NK-92 (cell line): ENCODE measurements at regions not wholly inside any gene's neighbourhood (a gene's known extent, or its start where the extent isn't known, plus 50 kb on each side); places are given as distances from the start of the nearest gene placed in this dataset.

Experiments used
- DNase-seq: peaks from one replicate; lab custom pipeline; 2025; ENCODE audit not compliant: unreplicated experiment; lab: John Stamatoyannopoulos, UW

DNA sequence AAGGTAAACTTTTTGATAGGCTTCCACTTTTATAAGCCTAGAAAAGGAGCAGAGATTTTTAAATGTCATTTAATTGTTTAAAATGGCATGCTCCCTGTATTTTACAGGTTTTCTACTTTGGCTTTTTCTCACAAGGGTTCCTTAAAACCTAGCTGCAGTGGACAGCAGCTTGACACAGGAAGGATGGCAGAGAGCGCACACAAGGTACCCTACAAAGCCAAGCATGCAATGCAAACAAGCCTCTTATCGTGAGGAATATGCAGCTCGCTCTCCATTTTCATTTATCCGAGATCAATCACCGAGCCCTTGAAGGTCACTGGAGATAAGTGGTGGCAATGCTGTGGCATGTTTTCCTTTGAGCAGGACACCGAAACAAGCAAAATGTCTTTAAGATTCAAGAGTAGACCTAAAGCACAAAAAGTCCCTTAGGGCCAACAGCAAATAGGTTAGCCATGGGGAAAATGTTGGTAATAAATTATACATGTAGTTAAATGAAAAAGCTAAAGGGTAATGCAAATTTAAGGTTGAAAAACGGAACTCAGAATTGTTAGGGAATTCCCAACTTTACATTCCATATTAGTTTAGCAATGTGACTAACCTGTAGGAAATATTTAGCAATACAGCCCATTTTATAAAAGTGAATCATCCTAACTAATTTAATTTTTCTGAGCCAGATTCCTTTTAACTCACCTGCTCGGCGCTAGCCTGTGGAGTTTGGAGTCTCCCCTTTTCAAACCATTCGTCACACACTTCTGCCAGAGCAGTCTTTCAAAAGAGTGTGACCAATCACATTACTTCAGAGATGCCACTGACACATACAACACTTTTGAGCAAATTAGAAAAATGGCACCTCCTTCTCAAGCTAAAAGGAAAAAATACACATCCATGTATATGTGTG, 337.9 kb upstream of the PKDCC start:
- DNase-seq: no peak

DNA sequence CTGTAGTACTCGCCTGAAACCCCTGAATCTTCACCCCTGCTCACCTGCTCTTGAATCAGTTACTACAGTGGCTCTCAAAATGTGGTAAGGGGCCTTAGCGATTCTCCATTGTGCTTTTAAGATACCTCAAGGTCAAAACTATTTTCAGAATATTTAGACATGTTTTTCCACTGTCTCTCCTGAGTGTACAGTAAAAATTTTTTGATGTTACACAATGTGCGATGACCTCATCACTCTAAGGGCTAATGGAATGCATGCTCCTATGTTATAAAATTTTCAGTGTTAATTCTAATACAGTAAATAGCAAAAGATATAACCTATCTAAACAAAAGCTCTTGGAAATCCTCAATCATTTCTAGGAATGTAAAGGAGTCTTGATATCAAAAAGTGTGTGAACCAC, 336.9 kb upstream of the PKDCC start:
- DNase-seq: no peak

DNA sequence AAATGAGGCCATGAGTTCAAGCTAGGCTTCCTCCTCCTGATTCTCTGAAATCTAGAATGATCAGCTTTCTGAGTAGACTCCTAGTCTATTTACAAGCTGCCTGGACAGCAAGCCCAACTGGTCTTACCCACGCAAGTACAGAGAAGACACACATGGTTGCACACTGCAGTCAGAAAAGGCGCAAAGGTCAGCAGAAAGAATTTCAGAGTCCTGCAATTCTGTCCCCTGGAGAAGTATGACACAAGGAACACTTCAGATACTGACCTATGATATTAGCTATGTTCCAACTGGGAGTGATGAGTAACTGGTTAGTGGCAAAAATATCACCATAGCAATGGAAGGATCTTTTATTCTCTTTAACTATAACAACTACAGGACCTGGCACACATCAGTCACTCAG, 336.1 kb upstream of the PKDCC start:
- no peak for DNase-seq

DNA sequence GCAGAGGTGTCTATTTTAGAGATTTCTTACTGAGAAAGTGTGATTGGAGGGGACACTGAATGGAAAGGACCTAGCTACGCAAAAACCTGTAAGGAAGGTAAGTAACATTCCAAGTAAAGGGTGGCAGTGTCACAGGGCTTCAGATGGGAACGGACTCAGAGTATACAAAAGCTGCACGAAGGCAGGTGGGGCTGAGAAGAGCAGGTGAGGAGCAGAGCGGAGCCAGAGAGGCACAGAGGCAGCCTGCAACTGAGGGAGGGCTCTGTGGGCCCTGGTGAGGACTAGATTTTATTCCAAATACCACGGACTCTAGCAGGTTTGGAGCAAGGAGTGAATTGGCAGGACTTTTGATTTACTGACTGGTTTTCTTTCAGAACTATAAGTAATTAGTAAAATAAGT, 331.3 kb upstream of the PKDCC start:
- no peak for DNase-seq

DNA sequence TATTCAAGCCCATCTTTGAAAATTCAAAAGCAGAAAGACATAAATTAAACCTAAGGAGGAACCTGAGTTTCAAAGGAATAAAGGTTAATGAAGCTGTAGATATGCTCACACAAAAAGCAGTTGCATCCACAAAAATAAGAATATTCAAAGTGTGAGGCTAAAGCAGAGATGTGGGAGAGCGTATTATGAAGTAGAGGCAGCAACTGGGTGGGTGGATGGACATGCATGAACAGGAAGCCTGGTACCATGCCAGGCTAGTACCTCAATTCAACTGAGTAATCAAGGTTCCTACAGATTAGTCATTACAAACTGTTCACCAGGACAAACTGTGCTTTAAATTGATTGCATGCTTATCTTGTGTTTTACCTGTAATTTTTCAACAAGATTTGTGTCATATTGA, 330.0 kb upstream of the PKDCC start:
- no peak for DNase-seq

DNA sequence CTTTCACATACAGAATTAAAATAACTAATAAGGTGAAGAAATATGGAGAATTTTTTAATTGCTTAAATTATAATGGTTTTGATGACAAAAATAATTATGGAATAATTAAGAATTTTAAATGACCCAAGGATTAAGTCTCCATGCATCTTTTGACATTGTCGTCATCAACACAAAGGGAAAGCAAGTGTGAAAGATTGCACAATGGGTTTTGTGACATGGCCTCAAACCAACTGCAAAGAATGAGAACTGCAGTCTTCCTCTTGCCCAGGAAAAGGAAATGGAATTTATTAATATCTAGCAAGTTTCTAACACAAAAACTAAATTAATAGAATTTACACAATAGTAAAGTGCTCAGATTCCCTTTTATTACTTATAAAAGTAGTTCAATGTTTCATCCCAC, 329.1 kb upstream of the PKDCC start:
- DNase-seq: no peak

DNA sequence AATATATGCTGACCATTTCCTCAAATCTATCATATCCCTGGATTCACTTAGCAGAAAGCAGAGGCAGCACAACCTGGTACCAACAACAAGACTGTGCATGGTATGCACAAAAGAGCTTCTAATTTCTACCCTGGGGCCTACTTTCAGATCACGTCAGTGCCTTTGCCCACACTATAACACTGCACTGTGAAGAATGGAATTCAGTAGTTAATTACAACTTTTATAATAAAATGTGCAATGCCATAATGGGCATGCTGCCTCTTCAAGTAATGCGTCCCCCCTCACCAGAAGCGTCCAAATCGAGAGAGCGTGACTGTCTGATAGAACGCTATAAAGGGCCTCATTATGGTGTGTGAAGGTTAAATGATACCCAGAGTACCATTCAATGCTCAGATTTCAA, 328.1 kb upstream of the PKDCC start:
- DNase-seq: no peak

DNA sequence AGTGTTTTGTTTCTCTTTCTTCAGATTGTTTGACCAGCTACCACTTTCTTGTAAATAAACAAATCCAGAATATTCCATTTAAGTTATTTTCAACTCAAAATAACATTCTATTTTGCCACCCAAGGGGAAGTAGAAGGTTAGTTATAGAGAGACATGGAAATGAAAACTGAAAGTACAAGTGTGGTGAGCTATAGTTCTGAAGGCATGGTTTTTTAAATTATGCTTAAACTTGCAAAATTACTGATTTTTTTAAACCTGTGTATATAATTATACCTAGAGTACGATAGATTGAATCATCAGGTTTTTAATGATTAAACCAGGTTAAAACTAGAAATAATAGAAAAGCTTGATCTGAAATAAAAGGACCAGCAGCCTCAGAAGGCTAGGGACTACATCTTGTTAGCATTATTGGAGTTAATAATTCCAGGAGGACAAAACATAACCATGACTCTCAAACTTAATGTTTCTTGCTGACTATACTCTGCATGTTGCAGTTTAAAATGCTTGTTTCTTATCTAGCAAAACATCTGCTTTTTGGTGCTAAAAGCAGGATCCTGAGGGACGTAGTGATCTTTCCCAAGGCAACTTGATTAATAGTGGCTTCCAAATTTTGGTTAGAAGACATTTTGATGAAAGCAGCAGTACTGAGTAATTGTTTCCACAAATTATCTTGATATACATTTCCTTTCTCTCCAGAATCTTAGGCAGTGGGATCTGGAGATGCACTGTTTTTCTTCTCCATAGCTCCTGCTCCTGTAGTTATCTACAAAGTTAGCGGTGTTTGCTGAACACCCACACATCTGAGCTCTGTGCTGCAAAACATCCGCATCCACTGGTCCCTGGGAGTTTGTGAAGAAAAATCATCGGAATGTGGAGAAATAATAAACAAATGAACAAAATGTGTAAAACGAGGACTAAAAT, 327.2 kb upstream of the PKDCC start:
- DNase-seq: no peak

DNA sequence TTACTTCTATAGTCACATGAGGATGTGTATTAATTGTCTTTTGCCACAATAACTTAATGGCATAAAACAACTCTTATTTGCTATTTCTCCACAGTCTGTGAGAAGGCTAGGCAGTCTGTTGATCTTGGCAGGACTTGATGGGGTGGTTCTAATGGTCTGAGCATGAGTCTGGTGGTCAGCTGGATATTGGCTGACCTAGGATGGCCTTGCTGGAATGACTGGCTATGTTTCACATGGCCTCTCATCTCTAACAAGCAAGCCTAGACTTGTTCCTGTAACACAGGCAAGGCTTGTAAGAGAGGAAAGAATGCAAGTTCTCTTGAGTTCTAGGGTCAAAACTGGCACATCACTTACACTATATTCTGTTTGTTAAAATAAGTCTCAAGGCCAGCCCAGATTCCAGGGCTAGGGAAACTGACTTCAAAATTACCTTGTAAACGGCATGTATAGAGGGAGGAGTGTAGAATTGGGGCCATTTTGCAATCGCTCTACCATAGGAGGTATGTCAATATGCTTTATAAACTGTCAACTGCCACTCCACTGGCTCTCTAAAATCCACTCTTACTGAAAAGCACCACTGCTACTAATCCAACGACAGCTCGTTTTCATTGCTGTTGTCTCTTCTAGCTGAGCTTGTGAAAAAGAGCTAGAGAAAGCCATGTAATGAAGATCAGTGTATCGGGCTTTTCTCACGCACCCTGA, 325.0 kb upstream of the PKDCC start:
- DNase-seq: no peak

DNA sequence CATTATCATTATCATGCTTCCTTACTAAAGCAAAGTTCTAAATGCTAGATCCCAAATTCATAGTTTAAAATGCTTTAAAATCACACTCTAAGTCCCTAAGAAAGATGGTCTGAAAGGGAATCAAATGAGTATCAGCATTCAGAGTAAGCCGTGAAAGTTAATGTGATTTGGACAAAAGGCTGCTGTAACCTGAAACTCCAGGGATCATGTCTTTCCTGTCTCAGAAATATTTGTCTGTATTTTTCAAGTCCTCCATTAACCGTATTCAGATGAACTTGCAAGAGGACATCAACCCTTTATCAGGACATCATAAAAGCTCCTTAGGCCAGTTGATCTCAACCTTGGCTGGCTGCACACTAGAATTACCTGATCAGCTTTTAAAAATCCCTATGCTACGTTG, 324.3 kb upstream of the PKDCC start:
- no peak for DNase-seq

DNA sequence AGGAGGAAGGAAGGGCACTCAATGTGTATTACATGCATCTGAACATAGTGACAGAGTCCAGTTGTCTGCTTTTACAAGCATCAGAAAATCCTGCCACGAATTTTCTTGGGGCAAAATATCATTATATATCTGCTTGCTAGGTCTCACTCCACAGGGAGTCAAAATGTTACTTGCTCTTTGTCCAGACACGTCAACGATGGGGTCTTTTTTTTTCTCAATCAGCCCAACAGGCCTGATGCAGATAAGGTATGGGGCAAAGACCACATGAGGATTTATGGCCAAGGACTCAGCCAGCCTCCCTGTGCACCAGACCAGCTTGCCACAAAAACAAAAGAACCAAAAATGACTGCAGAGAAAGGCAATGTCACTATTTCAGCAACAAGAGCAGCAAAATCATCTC, 323.4 kb upstream of the PKDCC start:
- DNase-seq: no peak

DNA sequence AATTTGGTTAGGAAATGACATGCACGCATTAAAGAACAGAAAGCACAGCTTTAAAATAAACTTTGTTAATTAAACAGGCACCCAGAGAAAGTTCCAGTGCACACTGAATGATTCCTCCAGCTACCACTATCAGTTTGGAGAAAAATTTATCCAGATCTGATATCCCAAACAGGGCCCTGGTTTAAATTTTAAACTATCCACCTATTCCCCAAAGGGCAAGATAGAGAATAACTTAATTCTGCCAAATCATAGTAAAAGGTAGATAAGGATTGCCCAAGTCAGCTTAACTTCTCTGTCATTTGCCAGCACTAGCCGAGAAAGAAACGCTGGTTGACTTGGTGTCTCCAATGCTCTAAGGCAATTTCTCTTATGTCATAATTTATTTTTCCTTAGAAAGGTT, 321.9 kb upstream of the PKDCC start:
- DNase-seq: no peak

DNA sequence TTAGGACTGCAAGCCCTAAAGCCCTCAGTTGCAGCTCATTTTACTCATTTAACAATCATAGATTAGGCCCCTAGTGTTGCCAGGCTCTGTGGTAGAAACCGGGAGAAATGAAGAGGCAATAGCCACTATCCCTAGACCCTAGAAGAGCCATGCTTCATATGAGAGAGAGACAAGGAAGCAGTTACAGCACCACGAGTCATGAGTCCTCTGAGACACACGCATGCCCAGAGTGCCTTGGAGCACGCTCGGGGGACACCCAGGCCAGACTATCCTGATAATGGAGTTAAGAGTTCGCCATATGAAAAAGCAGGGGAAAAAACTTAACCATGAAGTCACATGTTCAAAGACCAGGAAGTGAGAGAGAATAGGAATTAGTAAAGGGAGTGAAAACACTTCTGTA, 321.5 kb upstream of the PKDCC start:
- no peak for DNase-seq

DNA sequence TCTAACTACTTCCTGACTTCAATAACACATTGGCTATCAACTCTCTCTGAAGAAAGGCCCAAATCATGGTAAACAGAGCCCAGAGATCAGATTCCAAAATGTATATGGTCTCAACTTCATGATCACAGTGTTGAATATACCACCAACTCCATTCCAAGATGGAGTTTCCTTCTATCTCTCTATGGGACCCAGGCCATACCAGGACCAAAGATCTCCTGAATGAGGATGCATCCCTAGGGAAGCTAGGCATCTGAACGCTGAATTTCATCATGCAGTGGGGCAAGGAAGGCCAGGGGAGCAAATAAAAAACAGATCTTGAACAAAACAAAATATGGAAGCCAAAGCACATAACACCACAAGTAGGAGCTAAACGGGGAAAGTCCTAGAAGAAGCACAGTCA, 320.7 kb upstream of the PKDCC start:
- no peak for DNase-seq

DNA sequence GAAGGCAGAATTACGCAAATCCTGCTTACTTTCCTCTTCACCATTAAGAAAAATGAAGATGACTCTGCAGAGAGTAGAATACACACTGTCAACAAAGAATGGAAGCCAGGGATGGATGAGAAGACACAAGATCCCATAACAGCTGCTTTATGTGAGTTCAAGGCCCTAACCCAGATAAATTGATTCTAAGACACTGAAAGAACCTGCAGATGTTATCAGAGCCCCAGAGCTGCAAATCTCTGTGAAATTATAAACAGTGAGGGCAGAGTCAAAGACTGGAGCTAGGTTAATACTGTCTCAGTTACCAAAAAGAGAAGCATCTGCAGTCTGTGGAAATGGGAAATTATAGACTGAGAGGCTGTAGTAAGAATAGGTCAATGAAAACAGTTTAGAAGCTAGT, 320.1 kb upstream of the PKDCC start:
- no peak for DNase-seq

DNA sequence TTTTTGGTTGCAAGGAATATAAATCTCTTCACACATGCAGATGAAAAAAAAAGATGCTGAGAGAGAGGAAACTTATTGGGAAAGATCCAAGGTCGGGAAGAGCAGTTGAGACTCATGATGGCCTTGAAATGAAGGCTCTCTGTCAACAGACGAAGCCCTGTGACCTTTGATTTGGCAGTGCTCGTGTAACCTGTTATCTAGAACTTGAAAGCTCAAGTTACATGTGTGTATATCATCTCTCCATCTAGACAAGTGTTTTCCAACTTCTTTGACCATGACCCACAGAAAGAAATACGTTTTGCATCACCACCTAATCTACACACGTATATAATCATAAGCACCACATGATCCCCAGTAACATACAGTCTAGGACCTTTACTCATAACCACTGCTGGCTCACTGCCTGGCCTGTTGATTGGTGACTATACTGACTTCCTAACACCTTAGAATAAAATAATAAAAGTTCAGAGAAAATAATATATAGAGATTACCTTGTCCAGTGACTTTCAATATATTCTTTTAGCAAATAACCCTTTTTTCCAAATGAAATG, 319.0 kb upstream of the PKDCC start:
- no peak for DNase-seq

DNA sequence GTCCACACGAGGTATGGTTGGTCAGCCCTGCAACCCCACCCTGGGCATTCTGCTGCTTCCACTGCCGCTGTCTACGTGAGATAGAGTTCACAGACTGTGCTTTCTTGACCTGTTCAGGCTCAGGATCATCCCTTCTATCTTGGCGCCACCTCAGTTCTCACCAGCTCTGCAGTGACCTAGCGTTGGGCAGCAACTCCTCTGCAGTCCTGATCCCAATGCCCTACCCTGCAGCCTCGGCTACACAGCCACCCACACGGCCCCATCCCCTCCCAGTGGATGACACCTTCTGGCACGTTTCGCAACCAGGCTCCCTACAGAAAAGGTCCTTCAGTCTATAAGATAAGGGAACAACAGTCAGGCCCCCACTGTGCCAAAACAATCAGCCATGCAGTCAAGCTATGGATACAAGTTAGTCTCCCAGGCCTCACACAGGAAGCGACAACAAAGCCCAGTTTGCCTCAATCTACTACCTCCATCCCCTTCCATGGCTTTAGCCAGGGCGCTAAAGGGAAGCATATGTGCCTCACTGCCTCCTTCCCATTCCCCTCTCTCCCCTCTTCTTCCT, 317.9 kb upstream of the PKDCC start:
- no peak for DNase-seq

DNA sequence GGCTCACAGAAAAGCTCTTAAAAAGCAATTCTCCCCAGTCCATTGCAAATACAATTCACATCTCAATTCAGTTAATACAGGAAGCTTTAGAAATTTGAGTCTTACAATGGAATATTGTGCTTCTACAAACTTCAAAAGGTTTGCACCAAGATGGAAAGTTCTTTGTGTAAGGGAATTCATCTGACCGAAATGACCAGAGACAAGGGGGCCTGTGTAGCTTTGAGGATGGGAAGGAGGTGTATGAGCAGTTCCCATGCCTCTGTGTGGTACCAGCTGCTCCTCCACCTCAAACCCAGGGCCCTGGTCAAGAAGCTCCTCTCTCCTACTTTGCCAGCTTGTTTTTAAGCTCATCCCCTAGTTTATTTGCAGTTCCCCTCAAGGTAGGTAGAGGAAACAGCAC, 312.8 kb upstream of the PKDCC start:
- no peak for DNase-seq

DNA sequence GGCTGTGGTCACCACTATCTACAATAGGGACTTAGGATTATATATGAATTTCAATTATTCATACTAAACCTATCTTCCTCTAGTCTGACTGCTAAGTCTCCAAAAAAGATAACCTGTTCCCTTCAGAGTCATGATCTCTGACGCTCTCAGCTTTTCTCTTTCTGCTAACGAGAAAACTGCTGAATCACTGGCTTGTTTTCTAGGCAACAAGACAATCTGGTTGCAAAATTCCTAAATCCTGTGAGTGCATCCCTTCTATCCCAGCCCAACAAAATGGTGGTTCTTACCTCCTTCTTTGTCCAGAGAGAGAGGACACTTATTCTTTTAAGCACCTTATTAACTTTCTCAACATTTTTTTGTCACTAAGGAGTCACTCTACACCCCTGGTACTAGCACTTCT, 312.3 kb upstream of the PKDCC start:
- no peak for DNase-seq

DNA sequence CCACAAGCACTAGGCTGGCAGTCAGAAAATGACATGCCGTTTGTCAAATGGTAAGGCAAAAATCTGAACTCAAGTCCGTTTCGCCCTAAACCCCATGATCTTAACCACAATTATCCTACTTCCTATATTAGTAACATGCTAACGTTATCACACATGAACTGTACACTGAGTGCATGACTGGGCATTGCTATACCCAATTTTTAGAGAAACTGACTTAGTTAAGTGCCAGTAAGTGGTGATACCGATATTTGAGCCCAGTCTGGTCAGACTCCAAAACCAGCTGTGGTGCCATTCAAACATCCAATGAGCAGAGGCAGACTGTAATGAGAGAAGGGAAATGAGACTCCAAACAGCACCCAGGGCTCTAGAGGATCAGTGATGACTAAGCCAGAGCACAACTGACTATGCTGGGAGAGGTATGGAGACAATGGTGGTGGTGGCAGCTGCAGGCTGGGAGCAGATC, 311.7 kb upstream of the PKDCC start:
- no peak for DNase-seq

DNA sequence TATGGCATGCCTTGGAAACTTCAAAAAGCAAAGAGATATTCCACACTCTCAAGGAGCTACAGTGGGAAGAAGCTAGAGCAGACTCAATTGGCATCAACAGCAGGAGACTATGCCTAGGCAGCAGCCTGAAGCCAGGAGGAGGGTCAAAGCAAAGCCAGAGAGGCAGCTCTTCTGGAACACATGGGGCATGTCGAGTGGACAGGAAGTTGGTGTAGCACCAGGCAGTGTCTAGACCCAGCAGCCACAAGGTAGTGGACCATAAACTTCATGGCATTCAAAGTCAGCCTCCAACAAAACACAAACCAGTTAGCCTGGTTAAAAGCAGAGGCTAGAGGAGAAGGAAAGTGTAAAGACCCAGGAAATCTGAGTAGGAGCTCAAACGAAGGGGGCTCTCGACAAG, 311.2 kb upstream of the PKDCC start:
- no peak for DNase-seq
